ENCODE measurements at regions not wholly inside any gene's neighbourhood (a gene's known extent, or its start where the extent isn't known, plus 50 kb on each side); places are given as distances from the start of the nearest gene placed in this dataset.

GRCh38 chr17:70786081-70786480, 616.7 kb downstream of the KCNJ2 start:
- Histone ChIP-seq H3K9me3 (no peaks in the 10 kb centered on the region), H3K27ac (no peak overlapping the region), H3K4me1 (no peaks in the 10 kb centered on the region), H3K36me3 (no peaks in the 10 kb centered on the region), H3K4me3 (no peak overlapping the region), H3K27me3 (no peaks in the 10 kb centered on the region)
- no peak for TF ChIP-seq POLR2AphosphoS5 (IDR thresholded peaks at IDR 0.05)
- no peak for TF ChIP-seq POLR2A (IDR thresholded peaks at IDR 0.05)
- TF ChIP-seq EP300 (IDR thresholded peaks at IDR 0.05): no peak
- TF ChIP-seq CTCF (IDR thresholded peaks at IDR 0.05): no peak
- 52% methylated on average over 2 of the region's 2 CpGs for WGBS
- DNase-seq (ENCODE audit: low spot score in 2 of 2): no peak

DNA sequence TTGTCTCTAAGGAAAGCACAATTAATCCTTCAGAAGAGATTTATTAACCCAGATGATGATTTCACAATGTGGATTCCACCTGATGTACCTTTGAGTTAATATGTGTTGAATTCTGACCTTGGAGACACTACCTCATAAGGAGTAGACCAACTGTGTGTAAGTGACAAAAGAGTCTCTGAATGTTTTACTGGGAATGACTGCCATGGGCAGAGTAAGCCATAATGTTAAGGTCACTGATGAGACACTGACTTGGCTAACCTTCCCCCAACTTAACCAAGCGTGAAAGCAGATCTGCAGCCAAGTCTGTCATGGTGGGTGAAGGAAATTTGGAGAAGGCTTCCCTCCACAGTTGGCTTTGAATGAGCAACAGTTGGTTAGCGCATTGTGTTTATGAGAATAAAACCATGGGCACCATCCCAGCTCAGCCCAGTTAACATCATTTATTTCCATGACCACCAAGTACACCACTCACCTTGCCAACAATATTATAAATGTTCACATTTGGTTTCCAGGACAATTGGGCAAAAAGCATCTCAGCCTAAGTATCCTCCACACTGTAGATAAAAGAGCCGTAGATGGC, 618.5 kb downstream of the KCNJ2 start:
- TF ChIP-seq POLR2AphosphoS5 (IDR thresholded peaks at IDR 0.05) (no peak), POLR2A (IDR thresholded peaks at IDR 0.05) (no peak), EP300 (IDR thresholded peaks at IDR 0.05) (no peak), CTCF (IDR thresholded peaks at IDR 0.05) (no peak)
- H3K27me3 ChIP-seq: no peaks in the 10 kb centered on the region

GRCh38 chr17:70791748-70792443, 622.6 kb downstream of the KCNJ2 start:
- TF ChIP-seq POLR2A (IDR thresholded peaks at IDR 0.05) (no peak), CTCF (IDR thresholded peaks at IDR 0.05) (no peak)
- 92% methylated on average over 5 of the region's 5 CpGs for WGBS
- H3K27ac ChIP-seq: no peak overlapping the region

More for the DNA sequence above, 618.5 kb downstream of the KCNJ2 start:
- no peaks in the 10 kb centered on the region for H3K4me1 ChIP-seq
- no peak overlapping the region for H3K4me3 ChIP-seq
- WGBS: 89% methylated on average over 3 of the region's 3 CpGs
- H3K27ac ChIP-seq: no peak overlapping the region
- H3K9me3 ChIP-seq: no peaks in the 10 kb centered on the region
- H3K36me3 ChIP-seq: no peaks in the 10 kb centered on the region
- DNase-seq (ENCODE audit: low spot score in 2 of 2): no peak

GRCh38 chr17:70794738-70795137, 625.4 kb downstream of the KCNJ2 start:
- DNase-seq (ENCODE audit: low spot score in 2 of 2): no peak
- no peaks in the 10 kb centered on the region for H3K36me3 ChIP-seq
- H3K4me3 ChIP-seq: no peak overlapping the region
- H3K4me1 ChIP-seq: no peaks in the 10 kb centered on the region
- H3K27me3 ChIP-seq: no peaks in the 10 kb centered on the region
- TF ChIP-seq EP300 (IDR thresholded peaks at IDR 0.05) (no peak), POLR2AphosphoS5 (IDR thresholded peaks at IDR 0.05) (no peak), POLR2A (IDR thresholded peaks at IDR 0.05) (no peak)
- H3K9me3 ChIP-seq: no peaks in the 10 kb centered on the region
- 66% methylated on average over 1 of the region's 1 CpG for WGBS
- no peak overlapping the region for H3K27ac ChIP-seq

More at GRCh38 chr17:70791748-70792443, 622.6 kb downstream of the KCNJ2 start:
- no peak for DNase-seq (ENCODE audit: low spot score in 2 of 2)
- Histone ChIP-seq H3K4me3 (no peak overlapping the region), H3K27me3 (no peaks in the 10 kb centered on the region), H3K9me3 (no peaks in the 10 kb centered on the region), H3K36me3 (no peaks in the 10 kb centered on the region), H3K4me1 (no peaks in the 10 kb centered on the region)

DNA sequence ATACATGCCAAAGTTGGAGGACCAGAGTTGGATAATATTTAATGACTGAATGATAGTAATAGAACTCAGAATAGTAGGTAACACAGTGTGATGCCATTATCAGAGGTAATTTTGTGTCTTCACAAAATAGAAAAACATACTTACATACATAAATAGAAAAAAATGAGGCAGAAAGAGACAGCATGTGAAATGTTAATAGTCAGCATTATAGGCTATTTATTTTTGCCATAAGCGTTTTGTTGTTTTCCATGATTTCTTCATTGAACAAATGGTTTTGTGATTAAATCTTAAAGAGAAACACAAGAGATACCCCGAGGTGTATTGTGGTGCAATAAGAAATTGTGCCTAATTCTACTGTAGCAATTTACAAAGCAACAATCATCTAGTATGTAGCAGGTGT, 626.3 kb downstream of the KCNJ2 start:
- TF ChIP-seq POLR2A (IDR thresholded peaks at IDR 0.05) (no peak), POLR2AphosphoS5 (IDR thresholded peaks at IDR 0.05) (no peak), EP300 (IDR thresholded peaks at IDR 0.05) (no peak), CTCF (IDR thresholded peaks at IDR 0.05) (no peak)
- Histone ChIP-seq H3K4me1 (no peaks in the 10 kb centered on the region), H3K4me3 (no peak overlapping the region), H3K27me3 (no peaks in the 10 kb centered on the region), H3K27ac (no peak overlapping the region), H3K9me3 (no peaks in the 10 kb centered on the region), H3K36me3 (no peaks in the 10 kb centered on the region)
- WGBS: 56% methylated on average over 2 of the region's 2 CpGs
- DNase-seq (ENCODE audit: low spot score in 2 of 2): no peak
